ENCODE measurements at regions not wholly inside any gene's neighbourhood (a gene's known extent, or its start where the extent isn't known, plus 50 kb on each side); places are given as distances from the start of the nearest gene placed in this dataset.

DNA sequence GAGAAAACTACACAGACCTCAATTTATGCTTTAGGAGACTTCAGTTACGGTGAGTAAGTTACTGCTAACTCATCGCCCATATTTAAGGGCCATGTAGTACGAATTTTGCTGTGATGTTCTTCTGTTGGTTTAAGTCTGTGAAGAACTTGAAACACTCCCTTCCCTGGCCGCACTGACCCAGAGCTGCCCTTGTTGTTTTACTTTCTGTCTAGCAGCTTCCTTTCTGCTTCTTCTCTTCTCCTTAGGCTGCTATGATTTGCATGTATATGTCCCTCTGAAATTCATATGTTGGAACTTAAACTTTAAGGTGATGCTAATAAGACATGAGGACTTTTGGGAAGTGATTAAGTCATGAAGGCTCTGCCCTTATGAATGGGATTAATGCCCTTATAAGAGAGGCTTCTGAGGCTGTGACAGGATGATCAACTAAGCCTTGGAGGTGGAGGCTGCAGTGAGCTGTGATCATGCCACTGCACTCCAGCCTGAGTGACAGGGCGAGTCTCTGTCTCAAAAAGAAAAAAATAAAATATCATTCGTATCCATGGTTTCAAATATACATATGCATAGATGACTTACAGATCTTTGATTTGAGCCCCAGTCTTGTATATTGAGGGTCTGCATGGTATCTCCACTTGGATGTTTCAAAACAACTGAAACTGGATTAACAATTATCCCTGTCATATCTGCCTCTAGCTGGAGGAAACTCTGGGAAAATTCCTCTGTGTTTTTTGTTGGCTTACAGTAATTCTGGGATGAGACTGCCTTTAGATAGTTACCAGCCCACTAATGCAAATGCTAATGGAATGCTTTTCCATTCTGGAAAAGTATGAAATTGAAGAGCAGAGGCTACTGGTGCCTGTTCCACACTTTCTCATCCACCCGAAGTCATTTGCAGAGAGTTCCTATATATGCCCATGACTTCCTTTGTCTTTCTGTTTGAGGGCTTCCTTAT is 263.4 kb upstream of the ACTBL2 start:
- DNase-seq = no peak

DNA sequence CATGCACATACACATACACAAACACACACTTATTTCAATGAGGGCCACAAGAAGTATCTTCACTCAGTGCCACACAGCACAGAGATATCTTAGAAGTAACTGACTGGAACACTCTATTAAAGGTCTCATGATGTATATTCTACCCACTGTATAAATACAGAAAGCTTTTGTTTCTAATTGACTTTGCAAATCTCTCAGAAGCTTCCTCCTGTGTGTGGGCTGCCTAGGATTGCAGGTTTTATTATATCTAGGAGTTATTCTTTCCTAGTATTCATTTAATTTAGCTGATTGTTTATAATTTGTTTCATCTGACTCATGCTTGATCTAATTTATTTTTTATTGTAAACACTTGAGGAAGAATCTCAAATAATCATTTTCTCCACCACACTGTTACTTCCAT is 262.4 kb upstream of the ACTBL2 start:
- H3K4me3 ChIP-seq = no peak overlapping the region
- no peak for DNase-seq
- intact Hi-C loops (cut with DNase I) = no loop called here
- TF ChIP-seq, protein P1, sequence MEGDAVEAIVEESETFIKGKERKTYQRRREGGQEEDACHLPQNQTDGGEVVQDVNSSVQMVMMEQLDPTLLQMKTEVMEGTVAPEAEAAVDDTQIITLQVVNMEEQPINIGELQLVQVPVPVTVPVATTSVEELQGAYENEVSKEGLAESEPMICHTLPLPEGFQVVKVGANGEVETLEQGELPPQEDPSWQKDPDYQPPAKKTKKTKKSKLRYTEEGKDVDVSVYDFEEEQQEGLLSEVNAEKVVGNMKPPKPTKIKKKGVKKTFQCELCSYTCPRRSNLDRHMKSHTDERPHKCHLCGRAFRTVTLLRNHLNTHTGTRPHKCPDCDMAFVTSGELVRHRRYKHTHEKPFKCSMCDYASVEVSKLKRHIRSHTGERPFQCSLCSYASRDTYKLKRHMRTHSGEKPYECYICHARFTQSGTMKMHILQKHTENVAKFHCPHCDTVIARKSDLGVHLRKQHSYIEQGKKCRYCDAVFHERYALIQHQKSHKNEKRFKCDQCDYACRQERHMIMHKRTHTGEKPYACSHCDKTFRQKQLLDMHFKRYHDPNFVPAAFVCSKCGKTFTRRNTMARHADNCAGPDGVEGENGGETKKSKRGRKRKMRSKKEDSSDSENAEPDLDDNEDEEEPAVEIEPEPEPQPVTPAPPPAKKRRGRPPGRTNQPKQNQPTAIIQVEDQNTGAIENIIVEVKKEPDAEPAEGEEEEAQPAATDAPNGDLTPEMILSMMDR (IDR thresholded peaks at IDR 0.05) = no peak
- TF ChIP-seq EP300 (IDR thresholded peaks at IDR 0.05) (no peak), POLR2A (IDR thresholded peaks at IDR 0.05) (no peak)
- no peaks in the 10 kb centered on the region for H3K36me3 ChIP-seq
- no peaks in the 10 kb centered on the region for H3K9me3 ChIP-seq
- H3K27ac ChIP-seq = no peak overlapping the region
- H3K27me3 ChIP-seq = no peaks in the 10 kb centered on the region
- no peaks in the 10 kb centered on the region for H3K4me1 ChIP-seq (ENCODE audit: insufficient read depth)

More for the DNA sequence above, 263.4 kb upstream of the ACTBL2 start:
- Histone ChIP-seq H3K9me3 (no peaks in the 10 kb centered on the region), H3K36me3 (no peaks in the 10 kb centered on the region), H3K4me3 (no peak overlapping the region), H3K4me1 (ENCODE audit: insufficient read depth) (no peaks in the 10 kb centered on the region), H3K27me3 (no peaks in the 10 kb centered on the region), H3K27ac (no peak overlapping the region)
- TF ChIP-seq POLR2A (IDR thresholded peaks at IDR 0.05) (no peak), EP300 (IDR thresholded peaks at IDR 0.05) (no peak)
- TF ChIP-seq, protein P1 (IDR thresholded peaks at IDR 0.05) = no peak
- WGBS, 3 donors = 82 to 86% (median 85%) methylated on average over 7 of the region's 7 CpGs
- intact Hi-C loops (cut with DNase I) = no loop called here

DNA sequence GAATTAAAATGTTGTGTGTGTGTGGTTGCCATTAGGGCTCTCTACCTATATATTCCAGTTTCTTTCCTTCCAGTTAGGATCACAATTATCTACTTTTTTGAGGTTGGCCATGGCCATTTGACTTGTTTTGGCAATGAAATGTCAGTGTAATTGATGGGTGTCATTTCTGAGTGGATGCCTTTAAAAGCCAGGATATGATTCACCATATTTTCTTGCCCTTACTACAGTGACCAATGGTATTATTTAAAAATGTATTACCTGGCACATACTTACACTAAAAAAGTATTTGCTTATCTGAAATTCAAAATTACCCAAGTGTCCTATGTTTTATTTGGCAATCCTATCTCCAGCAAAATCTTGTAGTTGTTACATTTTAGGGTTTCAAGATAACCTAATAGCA is 258.7 kb upstream of the ACTBL2 start:
- TF ChIP-seq EP300 (IDR thresholded peaks at IDR 0.05) (no peak), POLR2A (IDR thresholded peaks at IDR 0.05) (no peak)
- TF ChIP-seq, protein P1 (IDR thresholded peaks at IDR 0.05) = no peak
- no peak overlapping the region for H3K27ac ChIP-seq
- intact Hi-C loops (cut with DNase I) = no loop called here
- H3K9me3 ChIP-seq = no peaks in the 10 kb centered on the region
- H3K4me1 ChIP-seq (ENCODE audit: insufficient read depth) = no peaks in the 10 kb centered on the region
- no peak for DNase-seq
- H3K36me3 ChIP-seq = no peaks in the 10 kb centered on the region
- no peak overlapping the region for H3K4me3 ChIP-seq
- no peaks in the 10 kb centered on the region for H3K27me3 ChIP-seq

DNA sequence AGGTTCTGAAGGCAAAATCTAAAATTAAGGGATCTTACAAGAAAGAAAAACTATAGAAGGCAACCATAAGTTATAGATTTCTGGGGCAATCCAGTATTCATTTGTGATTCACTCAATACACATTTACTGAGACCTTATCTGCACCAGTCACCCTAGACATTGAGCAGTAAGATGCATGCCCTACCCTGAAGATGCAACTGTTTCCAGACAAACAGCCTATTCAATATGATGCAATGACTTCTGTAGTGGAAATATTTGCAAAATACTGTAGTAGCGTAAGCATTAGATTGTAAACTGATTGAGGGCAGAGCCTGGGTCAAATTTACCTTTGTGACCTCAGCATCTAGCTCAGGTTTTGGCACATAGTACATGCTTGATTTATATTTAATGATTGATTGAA is 256.2 kb upstream of the ACTBL2 start:
- Histone ChIP-seq H3K36me3 (no peaks in the 10 kb centered on the region), H3K4me1 (ENCODE audit: insufficient read depth) (no peaks in the 10 kb centered on the region), H3K9me3 (no peaks in the 10 kb centered on the region), H3K27ac (no peak overlapping the region), H3K27me3 (no peaks in the 10 kb centered on the region), H3K4me3 (no peak overlapping the region)
- no peak for DNase-seq
- intact Hi-C loops (cut with DNase I) = no loop called here
- 94 to 100% (median 97%) methylated on average over 1 of the region's 1 CpG for WGBS, 3 donors
- no peak for TF ChIP-seq EP300 (IDR thresholded peaks at IDR 0.05)
- TF ChIP-seq, protein P1 (IDR thresholded peaks at IDR 0.05) = no peak
- TF ChIP-seq POLR2A (IDR thresholded peaks at IDR 0.05) = no peak

Data from ovary (tissue), 7 donors.